ENCODE measurements at regions not wholly inside any gene's neighbourhood (a gene's known extent, or its start where the extent isn't known, plus 50 kb on each side); places are given as distances from the start of the nearest gene placed in this dataset.
"Not testable (repeated sequence)": the region's sequence is repeated elsewhere in the genome, so short reads cannot be mapped to it uniquely, and the experiment has no call there.

DNA sequence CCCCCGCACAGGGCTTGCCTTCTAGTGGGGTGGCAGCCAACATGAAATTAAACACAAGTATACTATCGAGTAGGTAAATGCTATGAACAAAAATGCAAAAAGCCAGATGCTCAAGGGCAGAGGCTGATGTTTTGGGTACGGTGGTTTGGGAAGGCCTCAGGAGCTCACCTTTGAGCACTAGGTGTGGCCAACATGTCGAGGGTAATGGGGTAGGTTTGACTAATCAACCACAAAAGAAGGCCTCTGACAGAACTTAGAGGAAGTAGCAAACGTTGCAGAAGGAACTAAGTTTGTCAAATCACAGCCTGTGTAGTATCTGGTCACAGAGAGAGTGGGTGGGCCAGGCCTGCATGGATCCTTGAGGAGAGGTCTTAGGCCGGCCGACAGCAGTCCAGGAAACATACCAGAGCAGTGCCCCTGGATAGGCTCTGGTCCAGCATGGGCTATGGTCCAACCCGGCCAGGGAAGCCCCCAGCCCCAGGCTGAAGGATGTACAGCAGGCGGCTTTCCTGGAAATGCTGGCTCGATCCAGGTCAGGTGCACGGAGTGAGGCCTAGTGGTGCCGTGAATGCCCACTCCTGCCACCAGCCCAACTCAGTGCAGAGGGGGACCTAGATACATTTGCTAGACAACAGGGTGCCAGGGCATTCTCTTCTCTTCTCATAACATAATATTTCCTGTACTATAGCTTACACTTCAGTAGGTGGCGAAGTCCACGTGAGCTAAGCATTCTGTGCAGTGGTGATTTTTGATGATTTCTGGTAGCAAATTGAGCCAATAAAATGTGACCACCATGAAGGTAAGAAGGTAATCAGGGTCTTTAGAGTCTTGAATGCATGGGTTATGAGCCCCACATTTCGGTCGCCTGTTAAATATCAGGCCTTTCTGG is 56.3 kb upstream of the CD93 start:
- no peaks in the 10 kb centered on the region for H3K9me3 ChIP-seq (ENCODE audit: control extremely low read depth in 1 of 5, control insufficient read depth in 4 of 5, insufficient read depth in 2 of 5, low read depth in 1 of 5, low read length in 4 of 5)
- POLR2A ChIA-PET: interaction anchor here (0.9 kb wide), 1 partner anchor 45 kb away, joined by 3 read pairs; no protein-coding TSS in a partner anchor
- DNase-seq: peak in 2 of 3 donors; percentile 63 to 69
- 82% methylated on average over 13 of the region's 16 CpGs for WGBS (ENCODE audit: insufficient coverage)
- no peaks in the 10 kb centered on the region for H3K36me3 ChIP-seq (ENCODE audit: control insufficient read depth in 4 of 4, insufficient read depth in 4 of 4, low read length in 3 of 4)
- no peak overlapping the region for H3K27ac ChIP-seq (ENCODE audit: insufficient read depth in 1 of 2, low read depth in 1 of 2, low read length in 2 of 2, poor library complexity in 1 of 2, severe bottlenecking in 2 of 2)
- CTCF ChIA-PET: interaction anchor here (0.9 to 2.2 kb wide), 8 partner anchors 7 to 93 kb away, joined by 3 to 10 read pairs (median 4); no protein-coding TSS in a partner anchor
- no peaks in the 10 kb centered on the region for H3K27me3 ChIP-seq (replicated peaks in 2 of 5; ENCODE audit: control insufficient read depth in 4 of 5, insufficient read depth in 5 of 5, low read length in 4 of 5)
- H3K4me3 ChIP-seq (ENCODE audit: control insufficient read depth in 1 of 7, extremely low read depth in 1 of 7, insufficient read depth in 4 of 7, low read depth in 2 of 7, low read length in 6 of 7): peak overlapping the region in 2 of 7 experiments; percentile 10 to 26
- peaks cover 9 to 54% (median 26%) of the 10 kb centered on the region in 4 experiments for H3K4me1 ChIP-seq (ENCODE audit: control extremely low read depth in 1 of 4, control insufficient read depth in 4 of 4, insufficient read depth in 4 of 4, low read length in 3 of 4)

GRCh38 chr20:23141450-23142161 is 55.5 kb upstream of the CD93 start:
- ChIA-PET POLR2A (interaction anchor here (0.9 kb wide), 1 partner anchor 46 kb away, joined by 3 read pairs; no protein-coding TSS in a partner anchor), CTCF (interaction anchor here (0.9 to 2.2 kb wide), 6 partner anchors 8 to 90 kb away, joined by 3 to 10 read pairs (median 4); no protein-coding TSS in a partner anchor)
- no peak for DNase-seq
- Histone ChIP-seq H3K4me3 (ENCODE audit: control insufficient read depth in 1 of 7, extremely low read depth in 1 of 7, insufficient read depth in 4 of 7, low read depth in 2 of 7, low read length in 6 of 7) (no peak overlapping the region), H3K36me3 (ENCODE audit: control insufficient read depth in 4 of 4, insufficient read depth in 4 of 4, low read length in 3 of 4) (no peaks in the 10 kb centered on the region), H3K4me1 (ENCODE audit: control extremely low read depth in 1 of 4, control insufficient read depth in 4 of 4, insufficient read depth in 4 of 4, low read length in 3 of 4) (peaks cover 6 to 46% (median 20%) of the 10 kb centered on the region in 4 experiments), H3K27ac (ENCODE audit: insufficient read depth in 1 of 2, low read depth in 1 of 2, low read length in 2 of 2, poor library complexity in 1 of 2, severe bottlenecking in 2 of 2) (no peak overlapping the region), H3K9me3 (ENCODE audit: control extremely low read depth in 1 of 5, control insufficient read depth in 4 of 5, insufficient read depth in 2 of 5, low read depth in 1 of 5, low read length in 4 of 5) (no peaks in the 10 kb centered on the region), H3K27me3 (replicated peaks in 2 of 5; ENCODE audit: control insufficient read depth in 4 of 5, insufficient read depth in 5 of 5, low read length in 4 of 5) (no peaks in the 10 kb centered on the region)
- 97% methylated on average over 9 of the region's 10 CpGs for WGBS (ENCODE audit: insufficient coverage)

- CTCF ChIA-PET: interaction anchor here (0.9 to 2.2 kb wide), 4 partner anchors 9 to 90 kb away, joined by 3 to 10 read pairs (median 6); no protein-coding TSS in a partner anchor
- Histone ChIP-seq H3K9me3 (ENCODE audit: control extremely low read depth in 1 of 5, control insufficient read depth in 4 of 5, insufficient read depth in 2 of 5, low read depth in 1 of 5, low read length in 4 of 5) (no peaks in the 10 kb centered on the region), H3K4me1 (ENCODE audit: control extremely low read depth in 1 of 4, control insufficient read depth in 4 of 4, insufficient read depth in 4 of 4, low read length in 3 of 4) (peaks cover 6 to 42% (median 20%) of the 10 kb centered on the region in 4 experiments), H3K36me3 (ENCODE audit: control insufficient read depth in 4 of 4, insufficient read depth in 4 of 4, low read length in 3 of 4) (no peaks in the 10 kb centered on the region), H3K27ac (ENCODE audit: insufficient read depth in 1 of 2, low read depth in 1 of 2, low read length in 2 of 2, poor library complexity in 1 of 2, severe bottlenecking in 2 of 2) (no peak overlapping the region), H3K4me3 (ENCODE audit: control insufficient read depth in 1 of 7, extremely low read depth in 1 of 7, insufficient read depth in 4 of 7, low read depth in 2 of 7, low read length in 6 of 7) (no peak overlapping the region), H3K27me3 (replicated peaks in 2 of 5; ENCODE audit: control insufficient read depth in 4 of 5, insufficient read depth in 5 of 5, low read length in 4 of 5) (no peaks in the 10 kb centered on the region)
- WGBS (ENCODE audit: insufficient coverage): 98% methylated on average over 5 of the region's 5 CpGs
- no peak for DNase-seq
- POLR2A ChIA-PET: no interaction called here
Measured at GRCh38 chr20:23140991-23141390, 54.9 kb upstream of the CD93 start.

- no CpG with 5 or more reads among the region's 1 CpG for WGBS (ENCODE audit: insufficient coverage)
- DNase-seq; H3K27me3 ChIP-seq (replicated peaks in 2 of 5; ENCODE audit: control insufficient read depth in 4 of 5, insufficient read depth in 5 of 5, low read length in 4 of 5); H3K36me3 ChIP-seq (ENCODE audit: control insufficient read depth in 4 of 4, insufficient read depth in 4 of 4, low read length in 3 of 4); H3K27ac ChIP-seq (ENCODE audit: insufficient read depth in 1 of 2, low read depth in 1 of 2, low read length in 2 of 2, poor library complexity in 1 of 2, severe bottlenecking in 2 of 2); H3K9me3 ChIP-seq (ENCODE audit: control extremely low read depth in 1 of 5, control insufficient read depth in 4 of 5, insufficient read depth in 2 of 5, low read depth in 1 of 5, low read length in 4 of 5); POLR2A ChIA-PET; H3K4me3 ChIP-seq (ENCODE audit: control insufficient read depth in 1 of 7, extremely low read depth in 1 of 7, insufficient read depth in 4 of 7, low read depth in 2 of 7, low read length in 6 of 7): not testable (repeated sequence)
- peaks cover 6 to 35% (median 19%) of the 10 kb centered on the region in 4 experiments for H3K4me1 ChIP-seq (ENCODE audit: control extremely low read depth in 1 of 4, control insufficient read depth in 4 of 4, insufficient read depth in 4 of 4, low read length in 3 of 4)
- CTCF ChIA-PET: interaction anchor here (0.8 kb wide), 1 partner anchor 34 kb away, joined by 3 read pairs; no protein-coding TSS in a partner anchor
Measured at GRCh38 chr20:23139984-23140383, 53.9 kb upstream of the CD93 start.

DNA sequence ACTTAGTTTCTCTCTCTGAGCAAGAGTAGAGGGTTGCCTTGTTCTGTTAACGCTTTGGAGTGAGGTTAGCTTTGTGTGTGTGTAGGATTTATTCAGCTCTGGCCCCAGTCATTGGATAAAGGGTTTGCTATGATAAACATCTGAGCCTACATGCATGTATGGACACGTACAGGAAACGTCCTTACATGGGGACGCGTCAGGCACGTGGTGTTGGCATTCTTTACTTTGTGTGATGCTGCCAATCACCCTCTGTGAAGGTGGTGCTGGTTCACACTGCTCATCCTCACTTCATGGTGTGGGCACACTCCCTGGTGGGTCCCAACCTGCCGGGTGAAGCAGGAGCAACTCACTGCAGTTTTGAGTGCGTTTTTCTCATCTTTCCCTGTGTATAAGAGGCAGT is 53.4 kb upstream of the CD93 start:
- 82% methylated on average over 6 of the region's 8 CpGs for WGBS (ENCODE audit: insufficient coverage)
- Histone ChIP-seq H3K27ac (ENCODE audit: insufficient read depth in 1 of 2, low read depth in 1 of 2, low read length in 2 of 2, poor library complexity in 1 of 2, severe bottlenecking in 2 of 2) (no peak overlapping the region), H3K9me3 (ENCODE audit: control extremely low read depth in 1 of 5, control insufficient read depth in 4 of 5, insufficient read depth in 2 of 5, low read depth in 1 of 5, low read length in 4 of 5) (no peaks in the 10 kb centered on the region), H3K4me3 (ENCODE audit: control insufficient read depth in 1 of 7, extremely low read depth in 1 of 7, insufficient read depth in 4 of 7, low read depth in 2 of 7, low read length in 6 of 7) (no peak overlapping the region), H3K36me3 (ENCODE audit: control insufficient read depth in 4 of 4, insufficient read depth in 4 of 4, low read length in 3 of 4) (no peaks in the 10 kb centered on the region), H3K4me1 (ENCODE audit: control extremely low read depth in 1 of 4, control insufficient read depth in 4 of 4, insufficient read depth in 4 of 4, low read length in 3 of 4) (peaks cover 6 to 30% (median 18%) of the 10 kb centered on the region in 4 experiments), H3K27me3 (replicated peaks in 2 of 5; ENCODE audit: control insufficient read depth in 4 of 5, insufficient read depth in 5 of 5, low read length in 4 of 5) (no peaks in the 10 kb centered on the region)
- POLR2A ChIA-PET: no interaction called here
- CTCF ChIA-PET: no interaction called here
- DNase-seq: no peak

GRCh38 chr20:23138682-23139081 is 52.6 kb upstream of the CD93 start:
- no peak overlapping the region for H3K4me3 ChIP-seq (ENCODE audit: control insufficient read depth in 1 of 7, extremely low read depth in 1 of 7, insufficient read depth in 4 of 7, low read depth in 2 of 7, low read length in 6 of 7)
- no peaks in the 10 kb centered on the region for H3K36me3 ChIP-seq (ENCODE audit: control insufficient read depth in 4 of 4, insufficient read depth in 4 of 4, low read length in 3 of 4)
- H3K4me1 ChIP-seq (ENCODE audit: control extremely low read depth in 1 of 4, control insufficient read depth in 4 of 4, insufficient read depth in 4 of 4, low read length in 3 of 4): peaks cover 6 to 27% (median 18%) of the 10 kb centered on the region in 4 experiments
- H3K27me3 ChIP-seq (replicated peaks in 2 of 5; ENCODE audit: control insufficient read depth in 4 of 5, insufficient read depth in 5 of 5, low read length in 4 of 5): no peaks in the 10 kb centered on the region
- no peaks in the 10 kb centered on the region for H3K9me3 ChIP-seq (ENCODE audit: control extremely low read depth in 1 of 5, control insufficient read depth in 4 of 5, insufficient read depth in 2 of 5, low read depth in 1 of 5, low read length in 4 of 5)
- no peak overlapping the region for H3K27ac ChIP-seq (ENCODE audit: insufficient read depth in 1 of 2, low read depth in 1 of 2, low read length in 2 of 2, poor library complexity in 1 of 2, severe bottlenecking in 2 of 2)
- no peak for DNase-seq
- 96% methylated on average over 2 of the region's 3 CpGs for WGBS (ENCODE audit: insufficient coverage)
- ChIA-PET POLR2A (no interaction called here), CTCF (no interaction called here)

Measured in common myeloid progenitor, CD34-positive (primary cell).